HG03432 (cell line): ENCODE measurements at regions not wholly inside any gene's neighbourhood (a gene's known extent, or its start where the extent isn't known, plus 50 kb on each side); places are given as distances from the start of the nearest gene placed in this dataset.
"Not testable (repeated sequence)": the region's sequence is repeated elsewhere in the genome, so short reads cannot be mapped to it uniquely, and the experiment has no call there.

Experiments
- ATAC-seq: cut with Tn5 transposase; IDR thresholded peaks from one replicate; pipeline ENCODE4 v1.9.1; 2021; ENCODE audit warnings: mild to moderate bottlenecking, moderate library complexity; ENCODE audit not compliant: unreplicated experiment

DNA sequence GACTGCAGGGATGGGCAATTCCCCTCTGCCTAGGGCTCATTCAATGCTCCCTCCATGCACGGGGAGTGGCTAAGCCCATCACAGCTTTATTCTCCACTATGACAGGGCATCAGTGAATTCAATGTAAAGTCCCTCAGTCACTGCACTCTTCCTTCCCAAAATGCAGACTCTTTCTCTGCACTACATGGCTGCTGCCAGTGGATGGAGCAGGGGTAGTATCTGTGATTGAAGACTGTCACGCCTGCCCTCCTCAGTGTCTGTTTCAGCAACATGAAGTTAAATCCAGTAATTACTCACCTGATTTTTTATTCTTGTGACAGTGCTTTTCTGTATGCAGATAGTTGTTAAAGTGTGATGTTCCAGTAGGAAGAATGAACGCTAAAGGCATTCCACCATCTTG lies 1323.2 kb downstream of the AMY1C start:
- ATAC-seq: no peak

DNA sequence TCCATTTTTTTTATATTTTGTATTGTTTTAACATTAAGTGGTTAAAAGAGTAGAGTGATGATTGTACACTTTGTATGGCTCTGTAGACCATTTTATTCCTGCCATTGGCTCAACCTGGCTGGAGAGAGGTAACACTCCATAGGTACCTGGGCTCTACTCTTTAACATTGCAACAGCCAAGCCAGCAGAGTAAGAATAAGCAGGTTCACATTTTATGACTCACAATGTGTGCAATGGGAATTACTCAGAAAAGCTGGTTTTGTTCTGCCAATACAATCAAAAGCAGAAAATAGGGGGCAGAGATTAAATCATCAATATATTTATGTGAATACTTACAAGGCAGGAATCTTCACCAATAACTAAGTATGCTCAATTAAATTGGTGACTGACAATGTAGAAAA lies 1324.0 kb downstream of the AMY1C start:
- ATAC-seq: no peak

DNA sequence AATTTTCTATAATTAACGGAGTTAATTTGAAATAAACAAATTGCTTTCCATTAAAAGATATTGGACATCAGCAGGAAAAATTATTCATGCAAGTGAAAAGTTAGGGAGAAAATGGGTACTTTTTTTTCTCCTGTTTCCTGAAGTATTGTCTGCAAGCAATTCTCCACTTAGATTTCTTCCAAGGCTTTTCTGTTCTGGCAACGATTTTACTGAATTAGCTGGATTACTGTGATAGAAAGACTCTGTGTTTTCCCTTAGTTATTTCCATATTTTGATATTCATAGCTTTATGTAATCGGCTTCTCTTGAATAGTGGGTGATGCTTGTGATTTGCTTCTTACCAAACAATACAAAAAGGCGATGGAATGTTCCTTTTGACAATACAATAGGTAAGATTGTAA lies 1333.9 kb downstream of the AMY1C start:
- no peak for ATAC-seq

DNA sequence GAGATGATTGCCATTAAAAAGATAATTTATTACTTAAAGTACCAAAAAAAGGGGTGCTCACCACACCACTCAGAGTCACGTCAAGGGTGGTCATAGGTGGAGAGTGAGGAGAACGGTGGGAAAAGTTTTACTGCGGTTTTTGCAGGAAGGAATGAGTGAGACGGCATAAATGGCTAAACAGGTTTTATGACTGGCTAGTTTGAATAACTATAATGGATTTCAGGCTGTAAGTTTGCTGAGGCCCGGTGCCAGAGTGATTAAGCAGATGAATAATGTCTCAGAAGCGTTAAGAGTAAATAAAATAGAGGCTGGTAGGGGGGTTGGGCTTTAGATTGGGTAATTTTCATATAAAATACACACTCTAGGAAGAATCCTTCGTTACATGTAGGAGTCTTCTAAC lies 1337.8 kb downstream of the AMY1C start:
- ATAC-seq: no peak

DNA sequence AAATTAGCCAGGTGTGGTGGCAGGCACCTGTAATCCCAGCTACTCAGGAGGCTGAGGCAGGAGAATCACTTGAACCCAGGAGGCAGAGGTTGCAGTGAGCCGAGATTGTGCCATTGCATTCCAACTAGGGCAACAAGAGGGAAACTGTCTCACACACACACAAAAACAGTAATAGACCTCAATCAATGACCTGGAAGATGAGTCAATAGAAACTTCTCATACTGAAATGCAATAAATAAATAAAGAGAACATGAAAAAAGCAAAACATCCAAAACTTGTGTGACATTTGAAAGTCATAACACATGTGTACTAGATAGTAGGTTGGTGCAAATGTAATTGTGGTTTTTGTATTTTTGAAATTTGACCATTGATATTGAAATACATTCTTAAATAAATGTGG lies 1338.5 kb downstream of the AMY1C start:
- no peak for ATAC-seq

DNA sequence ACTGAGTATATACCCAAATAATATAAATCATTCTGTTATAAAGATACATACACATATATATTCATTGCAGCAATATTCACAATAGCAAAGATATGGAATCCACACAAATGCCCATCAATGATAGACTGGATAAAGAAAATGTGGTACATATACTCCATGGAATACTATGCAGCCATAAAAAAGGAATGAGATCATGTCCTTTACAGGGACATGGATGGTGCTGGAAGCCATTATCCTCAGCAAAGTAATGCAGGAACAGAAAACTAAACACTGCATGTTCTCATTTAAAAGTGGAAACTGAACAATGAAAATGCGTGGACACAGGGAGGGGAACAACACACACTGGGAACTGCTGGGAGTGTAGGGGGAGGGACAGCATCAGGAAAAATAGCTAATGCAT lies 1344.2 kb downstream of the AMY1C start:
- ATAC-seq: not testable (repeated sequence)

DNA sequence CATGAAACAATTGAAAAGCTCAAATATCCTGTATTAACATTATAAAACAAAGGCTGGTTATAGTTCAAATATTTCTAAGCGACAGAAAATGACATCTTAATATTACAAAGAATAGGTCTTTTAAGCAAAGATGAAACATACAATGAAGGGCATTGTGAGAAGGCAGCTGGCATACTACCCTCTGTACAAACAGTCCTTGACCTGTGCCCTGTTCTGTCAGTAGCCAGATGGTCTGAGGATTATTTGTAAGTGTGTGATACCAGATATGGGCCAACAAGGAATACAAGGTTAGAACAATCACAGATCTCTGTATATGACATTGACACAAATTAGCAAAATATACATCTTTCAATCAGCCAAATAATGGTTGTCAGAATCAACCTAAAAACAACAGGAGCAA lies 1350.4 kb downstream of the AMY1C start:
- no peak for ATAC-seq

DNA sequence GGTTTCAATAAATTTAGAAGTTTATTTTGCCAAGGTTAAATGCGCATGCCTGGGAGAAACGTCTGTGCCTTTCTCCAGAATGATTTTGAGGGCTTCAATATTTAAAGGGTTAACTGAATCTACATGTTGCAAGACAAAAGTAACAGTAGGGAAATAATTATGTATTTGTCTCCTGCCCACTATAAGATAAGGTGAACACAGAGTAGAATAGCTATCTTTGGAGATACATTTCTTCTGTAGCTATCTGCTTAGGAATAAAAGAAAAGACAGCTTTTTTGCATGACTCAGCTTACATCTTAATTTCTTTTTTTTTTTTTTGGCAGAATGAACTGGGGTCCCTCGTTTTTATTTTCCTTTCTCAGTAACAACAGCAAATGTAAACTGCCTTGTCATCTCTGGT lies 1351.6 kb downstream of the AMY1C start:
- no peak for ATAC-seq

DNA sequence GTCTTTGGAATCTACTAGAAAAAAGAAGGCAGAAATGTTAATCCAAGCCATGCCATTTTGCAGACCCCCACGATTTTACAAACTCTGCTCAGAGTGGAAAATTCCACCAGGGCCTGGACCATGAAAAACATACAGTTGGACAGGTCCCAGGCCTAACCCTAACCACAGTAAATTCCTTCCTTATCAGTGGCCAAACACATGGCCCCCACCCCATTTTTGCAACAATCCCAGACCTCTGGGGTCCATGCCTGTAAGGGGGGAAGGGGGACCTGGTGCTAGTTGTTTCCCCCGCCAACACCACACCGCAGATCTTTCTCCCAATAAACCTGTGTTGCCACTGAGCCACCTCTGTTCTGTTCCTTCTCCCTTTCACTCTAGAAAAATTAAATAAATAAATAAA lies 1352.7 kb downstream of the AMY1C start:
- no peak for ATAC-seq

DNA sequence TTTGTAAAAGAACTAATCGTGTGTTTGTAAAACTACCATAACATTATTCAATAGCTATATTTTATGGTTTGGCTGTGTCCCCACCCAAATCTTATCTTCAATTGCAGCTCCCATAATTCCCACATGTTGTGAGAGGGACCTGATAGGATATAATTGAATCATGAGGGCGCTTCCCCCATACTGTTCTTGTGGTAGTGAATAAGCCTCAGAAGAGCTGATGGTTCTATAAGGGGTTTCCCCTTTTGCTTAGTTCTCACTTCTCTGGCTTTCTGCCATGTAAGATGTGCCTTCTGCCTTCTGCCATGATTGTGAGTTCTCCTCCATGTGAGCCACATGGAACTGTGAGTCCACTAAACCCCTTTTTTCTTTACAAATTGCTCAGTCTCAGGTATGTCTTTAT lies 1372.3 kb downstream of the AMY1C start:
- ATAC-seq: no peak

DNA sequence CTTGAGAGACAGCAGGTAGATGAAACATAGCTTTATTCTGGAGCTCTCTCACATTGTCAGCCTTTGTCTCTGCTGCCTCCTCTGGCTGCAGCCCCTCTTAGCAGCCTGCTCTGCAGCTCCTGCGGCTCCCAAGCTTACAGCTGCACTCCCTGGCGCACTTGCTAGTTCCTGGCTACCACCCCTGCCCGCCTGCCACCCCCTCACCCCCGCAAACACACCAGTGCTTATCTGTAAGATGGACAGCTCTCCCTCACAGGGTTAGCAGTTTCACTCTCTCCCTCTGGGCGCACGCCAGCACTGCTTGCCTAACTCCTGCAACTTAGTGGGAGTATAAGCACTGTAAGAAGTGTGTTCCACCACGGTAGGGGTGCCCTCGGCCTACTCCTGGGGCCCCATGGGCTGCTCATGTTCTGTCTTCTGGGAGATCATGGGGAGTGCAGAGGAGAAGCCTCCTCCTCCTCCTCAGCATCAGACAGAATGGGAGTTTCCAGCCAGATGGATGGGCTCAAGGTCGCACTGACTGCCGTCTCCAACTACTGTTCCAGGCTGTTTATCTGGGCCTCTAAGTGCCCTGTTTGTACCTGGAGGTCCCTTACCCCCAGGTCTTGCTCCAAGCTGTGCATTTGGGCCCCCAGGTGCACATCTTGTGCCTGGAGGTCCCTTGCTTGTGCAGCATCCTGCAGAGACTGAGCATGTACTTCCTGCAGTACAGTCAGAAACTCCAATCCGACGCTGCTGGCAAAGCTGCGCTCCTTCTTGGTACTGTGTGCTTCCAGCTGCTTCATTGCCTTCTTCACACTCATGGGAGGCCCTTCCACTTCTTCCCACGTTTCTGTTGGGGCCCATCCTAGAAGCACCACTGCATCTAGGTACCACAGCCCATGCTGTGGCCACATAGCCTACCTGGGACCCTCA lies 1388.1 kb downstream of the AMY1C start:
- ATAC-seq: peak; percentile 90

DNA sequence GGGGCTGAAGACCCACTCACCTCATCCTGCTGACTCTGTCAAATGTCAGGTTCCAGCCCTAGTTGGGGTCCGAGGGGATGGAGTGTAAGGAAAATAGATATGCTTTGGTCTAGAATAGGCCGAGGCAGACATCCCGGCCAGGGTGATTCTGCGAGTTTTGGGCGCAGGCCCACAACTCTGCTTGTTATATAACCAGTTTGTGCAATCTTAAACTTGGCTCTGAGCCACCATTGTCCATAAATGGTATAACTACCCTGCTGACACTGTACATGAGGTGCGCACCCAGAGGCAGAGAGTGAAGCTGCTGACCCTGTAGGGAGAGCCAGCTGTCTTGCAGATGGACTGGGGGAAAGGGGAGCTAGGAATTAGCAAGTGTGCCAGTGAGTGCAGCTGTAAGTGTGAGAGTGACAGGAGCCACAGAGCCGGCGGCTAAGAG lies 1388.8 kb downstream of the AMY1C start:
- peak; percentile 10 for ATAC-seq

DNA sequence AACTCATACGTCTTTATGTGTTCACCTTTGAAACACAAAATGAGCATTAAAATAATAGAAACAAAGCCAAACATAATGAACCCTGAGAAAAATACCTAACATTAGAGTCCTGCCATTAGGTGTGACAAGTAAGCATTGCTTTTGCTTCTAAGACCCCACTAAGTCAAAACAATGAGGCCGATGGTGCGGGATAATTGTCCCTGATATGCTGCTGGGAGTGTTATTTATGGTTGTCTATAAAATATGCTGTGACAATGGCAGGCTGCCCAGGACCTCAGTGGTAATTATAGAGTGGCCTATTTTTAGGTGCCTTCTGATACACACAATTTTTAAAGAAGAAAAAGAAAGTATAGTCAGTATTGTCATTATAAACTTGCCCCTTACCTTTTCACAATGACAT lies 1423.1 kb downstream of the AMY1C start:
- ATAC-seq: no peak

DNA sequence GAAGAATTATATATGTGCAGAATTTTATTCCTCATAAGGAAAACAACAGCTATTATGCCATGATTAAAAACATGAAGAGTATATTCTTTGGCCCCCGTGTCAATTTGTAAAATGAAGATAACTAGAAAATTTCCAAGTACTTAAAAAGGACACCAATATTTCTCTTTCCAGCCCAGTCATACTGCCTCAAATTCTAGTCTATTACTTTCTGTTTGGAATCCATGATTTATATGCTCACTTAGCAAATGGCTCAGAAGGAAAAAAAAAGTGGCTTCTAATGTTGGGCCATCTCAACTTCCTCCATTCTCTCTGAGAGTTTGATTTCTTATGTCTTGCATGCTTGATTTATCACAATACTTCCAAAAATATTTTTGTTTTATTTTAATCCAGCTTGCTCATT lies 1431.1 kb downstream of the AMY1C start:
- ATAC-seq: no peak

DNA sequence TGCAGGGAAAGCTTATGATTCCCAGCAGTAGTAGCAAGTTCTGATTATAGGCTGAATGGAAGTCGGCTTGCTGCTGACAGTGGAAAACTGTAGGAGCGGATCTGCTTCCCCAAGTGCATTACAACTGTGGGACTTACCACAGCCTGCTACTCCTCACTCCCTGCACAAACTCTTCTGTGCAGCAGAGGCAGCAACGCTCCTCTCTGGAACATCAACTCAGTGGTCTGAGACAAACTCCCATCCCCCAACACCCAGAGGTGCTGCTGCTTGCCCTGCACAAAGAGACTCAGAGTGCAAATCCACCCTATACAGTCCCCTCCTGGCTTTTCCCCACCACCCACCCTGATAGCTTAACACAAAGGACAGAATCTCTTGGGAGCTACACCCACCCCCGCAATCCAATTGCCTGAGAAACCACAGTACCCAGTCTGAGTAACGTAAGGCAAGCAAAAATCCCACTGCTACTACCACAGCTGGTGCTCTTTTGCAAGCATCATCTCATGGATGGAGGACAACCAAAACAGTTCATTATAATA lies 1455.2 kb downstream of the AMY1C start:
- no peak for ATAC-seq

DNA sequence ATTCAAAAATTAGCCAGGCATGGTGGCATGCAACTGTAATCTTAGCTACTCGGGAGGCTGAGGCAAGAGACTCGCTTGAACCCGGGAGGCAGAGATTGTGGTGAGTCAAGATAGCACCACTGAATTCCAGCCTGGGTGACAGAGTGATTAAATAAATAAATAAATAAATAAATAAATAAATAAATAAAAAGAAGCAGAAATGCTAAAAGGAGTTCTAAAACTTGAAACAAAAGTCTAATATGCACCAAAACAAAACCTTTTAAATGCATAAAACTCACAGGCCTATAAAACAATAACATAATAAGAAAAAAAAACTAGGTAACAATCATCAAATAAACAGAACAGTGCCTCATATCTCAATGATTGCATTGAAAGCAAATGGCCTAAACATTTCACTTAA lies 1458.9 kb downstream of the AMY1C start:
- ATAC-seq: no peak

DNA sequence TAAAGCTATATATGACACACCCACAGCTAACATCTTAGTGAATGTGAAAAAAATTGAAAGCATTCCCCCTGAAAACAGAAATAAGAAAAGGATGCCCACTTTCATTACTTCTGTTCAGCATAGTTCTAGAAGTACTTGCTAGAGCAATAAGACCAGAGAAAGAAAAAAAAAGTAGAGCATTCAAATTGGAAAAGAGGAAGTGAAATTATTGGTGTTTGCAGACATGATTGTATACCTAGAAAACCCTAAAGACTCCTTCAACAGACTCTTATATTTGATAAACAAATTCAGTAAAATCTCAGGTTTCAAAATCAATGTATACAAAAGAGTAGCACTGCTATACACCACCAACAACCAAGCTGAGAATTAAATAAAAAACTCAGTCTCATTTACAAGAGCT lies 1461.0 kb downstream of the AMY1C start:
- no peak for ATAC-seq

DNA sequence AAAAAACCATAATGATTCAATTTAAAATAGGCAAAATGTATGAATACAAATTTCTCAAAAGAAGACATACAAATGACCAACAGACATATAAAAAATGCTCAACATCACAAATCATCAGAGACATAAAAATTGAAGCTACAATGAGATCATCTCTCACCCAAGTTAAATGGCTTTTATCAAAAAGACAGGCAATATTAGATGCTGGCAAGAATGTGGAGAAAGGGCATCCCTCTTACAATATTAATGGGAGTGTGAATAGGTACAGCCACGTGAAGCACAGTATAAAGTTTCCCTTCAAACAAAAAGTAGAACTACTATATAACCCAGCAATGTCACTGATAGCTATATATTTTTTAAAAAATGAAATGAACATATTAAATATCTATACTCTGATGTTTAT lies 1481.7 kb downstream of the AMY1C start:
- ATAC-seq: no peak

DNA sequence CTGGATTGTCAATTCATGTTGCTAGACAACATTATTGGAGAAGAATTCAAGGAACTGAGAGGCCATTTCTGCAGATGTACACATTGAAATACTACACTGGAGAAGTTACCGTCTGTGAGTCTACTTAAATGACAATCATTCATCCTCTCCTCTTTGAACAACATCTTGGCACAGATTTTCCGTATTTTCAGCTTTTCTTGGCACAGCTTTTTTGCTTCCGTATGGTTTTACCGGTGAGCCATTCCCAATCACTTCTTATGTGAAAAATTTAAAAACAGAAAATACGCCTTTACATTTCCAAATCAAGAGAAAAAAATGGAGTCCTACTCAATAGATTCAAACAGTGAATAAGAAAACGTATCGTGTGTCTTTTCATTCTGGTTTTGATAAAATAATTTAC lies 1493.7 kb downstream of the AMY1C start:
- no peak for ATAC-seq

DNA sequence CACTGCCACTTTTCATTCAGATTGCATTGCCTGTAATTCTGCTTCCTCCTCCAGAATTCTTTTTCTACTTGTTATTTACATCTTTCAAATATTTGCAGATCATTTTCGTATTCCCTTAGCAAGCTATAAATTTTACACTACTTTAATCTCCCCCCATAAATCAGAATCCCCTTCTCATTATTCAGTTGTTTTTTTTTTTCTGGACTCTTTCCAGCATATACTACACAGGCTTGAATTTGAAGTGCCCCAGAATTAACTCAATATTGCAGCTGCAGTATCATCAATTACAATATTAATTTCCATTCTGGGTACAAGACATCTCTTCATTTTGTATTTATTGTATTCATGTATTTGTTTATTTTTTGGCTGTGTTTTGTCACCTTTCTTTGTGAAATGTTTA lies 1494.3 kb downstream of the AMY1C start:
- no peak for ATAC-seq

DNA sequence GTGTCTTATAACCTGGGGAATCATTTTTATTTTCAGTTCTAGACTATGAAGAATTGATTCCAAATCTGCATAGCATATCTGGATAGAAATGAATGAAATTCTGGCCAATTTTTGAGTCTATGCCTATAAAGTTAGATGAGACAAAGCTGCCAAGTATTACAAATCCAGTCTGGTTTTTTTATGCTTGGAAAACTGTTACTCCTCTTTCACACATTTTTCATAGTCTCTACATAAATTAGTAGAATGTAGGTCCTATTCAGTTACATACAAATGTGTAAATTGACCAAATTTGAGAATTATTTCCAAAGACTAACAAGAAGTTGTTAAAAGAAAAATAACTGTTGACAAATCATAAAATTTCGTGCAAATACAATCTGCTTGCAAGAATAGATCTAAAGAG lies 1505.2 kb downstream of the AMY1C start:
- ATAC-seq: no peak

DNA sequence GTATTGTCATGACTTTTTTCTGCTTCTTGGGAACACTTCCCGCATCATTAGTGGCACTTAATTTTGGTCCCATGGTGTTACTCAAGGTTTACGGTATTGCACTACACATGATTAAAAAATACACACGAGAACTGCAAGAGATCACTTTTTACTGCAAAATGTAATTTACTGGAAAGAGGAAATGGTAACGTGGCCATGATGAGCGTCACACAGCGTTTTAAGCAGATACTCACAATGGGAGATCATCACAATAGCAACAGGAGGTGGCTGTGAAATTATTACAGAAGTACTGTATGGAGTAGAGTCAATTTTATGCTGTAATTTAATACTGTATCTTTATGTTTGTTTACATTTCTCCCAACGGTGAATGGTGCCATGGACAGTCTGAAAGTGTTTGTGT lies 1510.3 kb downstream of the AMY1C start:
- no peak for ATAC-seq

DNA sequence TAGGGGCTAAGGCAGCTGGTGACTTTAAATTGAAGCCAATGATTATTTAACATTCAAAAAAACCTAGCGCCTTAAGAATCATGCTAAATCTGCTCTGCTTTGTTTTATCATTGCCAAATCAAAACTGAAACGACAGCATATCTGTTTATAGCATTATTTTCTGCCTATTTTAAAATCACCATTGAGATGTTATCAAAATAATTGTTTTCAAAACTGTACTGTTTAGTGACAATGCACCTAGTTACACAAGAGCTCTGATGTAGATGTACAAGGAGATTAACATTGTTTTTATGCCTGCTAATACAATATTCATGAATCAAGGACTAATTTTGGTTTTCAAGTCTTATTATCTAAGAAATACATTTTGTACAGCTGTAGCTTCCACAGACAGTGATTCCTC lies 1521.3 kb downstream of the AMY1C start:
- no peak for ATAC-seq
